Epithelial cell of esophagus (primary cell): ENCODE measurements at regions not wholly inside any gene's neighbourhood (a gene's known extent, or its start where the extent isn't known, plus 50 kb on each side); places are given as distances from the start of the nearest gene placed in this dataset.

Experiments
- DNase-seq: peaks from one replicate; pipeline ENCODE4 v3.0.0; 2010; ENCODE audit warnings: low read depth
- H3K4me3 ChIP-seq: 2 replicates; pipeline ENCODE4 v1.5.1; 2011; ENCODE audit warnings: mild to moderate bottlenecking, low read length, control low read depth
- TF ChIP-seq, protein P1 (sequence below): IDR thresholded peaks from 2 replicates; pipeline ENCODE4 v1.5.1; 2011; ENCODE audit warnings: low read depth, mild to moderate bottlenecking, low read length, control low read depth, inconsistent platforms; ENCODE audit not compliant: insufficient read depth; ENCODE audit errors: missing control alignments

DNA sequence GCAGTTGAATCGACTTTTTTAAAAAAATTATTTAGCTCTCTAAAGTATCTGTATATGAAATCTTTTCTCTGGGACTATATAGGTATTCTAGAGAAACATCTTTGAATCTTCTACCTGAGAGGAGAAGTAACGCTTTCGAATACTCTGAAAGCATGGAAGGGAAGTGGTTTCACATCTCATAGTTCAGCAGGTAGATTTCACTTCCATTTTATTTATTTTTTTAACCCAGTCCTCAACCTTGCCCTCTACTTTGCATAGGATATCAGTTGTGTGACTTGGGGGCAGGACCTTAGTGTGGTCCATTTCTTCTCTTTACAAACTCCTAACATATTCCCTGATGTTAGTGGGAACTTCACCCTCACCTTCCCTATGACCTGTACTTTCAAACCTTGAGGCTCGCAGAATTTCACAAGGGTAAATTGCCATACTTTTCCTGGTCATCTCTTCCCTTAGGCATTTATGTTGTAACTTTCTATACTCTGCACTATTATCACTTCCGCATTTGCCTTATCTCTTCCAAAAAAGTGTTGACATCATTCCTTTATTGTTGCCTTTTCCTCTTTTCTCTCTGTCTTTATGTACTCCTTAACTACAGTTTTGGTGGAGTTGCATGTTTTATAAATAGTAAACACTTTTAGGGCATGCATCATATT, 1208.5 kb upstream of the ADGRL4 start:
- H3K4me3 ChIP-seq = no peak overlapping the region
- no peak for DNase-seq
- TF ChIP-seq, protein P1, sequence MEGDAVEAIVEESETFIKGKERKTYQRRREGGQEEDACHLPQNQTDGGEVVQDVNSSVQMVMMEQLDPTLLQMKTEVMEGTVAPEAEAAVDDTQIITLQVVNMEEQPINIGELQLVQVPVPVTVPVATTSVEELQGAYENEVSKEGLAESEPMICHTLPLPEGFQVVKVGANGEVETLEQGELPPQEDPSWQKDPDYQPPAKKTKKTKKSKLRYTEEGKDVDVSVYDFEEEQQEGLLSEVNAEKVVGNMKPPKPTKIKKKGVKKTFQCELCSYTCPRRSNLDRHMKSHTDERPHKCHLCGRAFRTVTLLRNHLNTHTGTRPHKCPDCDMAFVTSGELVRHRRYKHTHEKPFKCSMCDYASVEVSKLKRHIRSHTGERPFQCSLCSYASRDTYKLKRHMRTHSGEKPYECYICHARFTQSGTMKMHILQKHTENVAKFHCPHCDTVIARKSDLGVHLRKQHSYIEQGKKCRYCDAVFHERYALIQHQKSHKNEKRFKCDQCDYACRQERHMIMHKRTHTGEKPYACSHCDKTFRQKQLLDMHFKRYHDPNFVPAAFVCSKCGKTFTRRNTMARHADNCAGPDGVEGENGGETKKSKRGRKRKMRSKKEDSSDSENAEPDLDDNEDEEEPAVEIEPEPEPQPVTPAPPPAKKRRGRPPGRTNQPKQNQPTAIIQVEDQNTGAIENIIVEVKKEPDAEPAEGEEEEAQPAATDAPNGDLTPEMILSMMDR = no peak

DNA sequence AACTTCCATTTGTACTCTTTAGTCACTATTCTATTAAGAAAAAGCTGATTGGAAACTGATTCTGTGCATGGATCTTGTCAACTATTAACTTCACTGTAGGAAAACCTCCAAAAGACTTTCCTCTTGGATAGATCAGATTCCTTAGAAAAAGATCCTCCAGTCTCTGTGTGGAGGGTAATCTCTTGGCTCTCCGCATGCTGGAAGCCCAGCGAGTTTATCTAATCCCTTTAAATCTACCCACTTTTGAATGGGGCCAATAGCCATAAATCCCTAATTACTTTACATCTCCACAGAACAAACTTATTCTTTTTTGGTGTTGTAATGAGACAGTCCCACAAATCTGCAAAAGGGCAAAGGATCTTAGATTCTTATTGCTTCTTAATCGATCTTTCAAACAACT, 1206.4 kb upstream of the ADGRL4 start:
- H3K4me3 ChIP-seq = no peak overlapping the region
- DNase-seq = no peak
- TF ChIP-seq, protein P1 = no peak

DNA sequence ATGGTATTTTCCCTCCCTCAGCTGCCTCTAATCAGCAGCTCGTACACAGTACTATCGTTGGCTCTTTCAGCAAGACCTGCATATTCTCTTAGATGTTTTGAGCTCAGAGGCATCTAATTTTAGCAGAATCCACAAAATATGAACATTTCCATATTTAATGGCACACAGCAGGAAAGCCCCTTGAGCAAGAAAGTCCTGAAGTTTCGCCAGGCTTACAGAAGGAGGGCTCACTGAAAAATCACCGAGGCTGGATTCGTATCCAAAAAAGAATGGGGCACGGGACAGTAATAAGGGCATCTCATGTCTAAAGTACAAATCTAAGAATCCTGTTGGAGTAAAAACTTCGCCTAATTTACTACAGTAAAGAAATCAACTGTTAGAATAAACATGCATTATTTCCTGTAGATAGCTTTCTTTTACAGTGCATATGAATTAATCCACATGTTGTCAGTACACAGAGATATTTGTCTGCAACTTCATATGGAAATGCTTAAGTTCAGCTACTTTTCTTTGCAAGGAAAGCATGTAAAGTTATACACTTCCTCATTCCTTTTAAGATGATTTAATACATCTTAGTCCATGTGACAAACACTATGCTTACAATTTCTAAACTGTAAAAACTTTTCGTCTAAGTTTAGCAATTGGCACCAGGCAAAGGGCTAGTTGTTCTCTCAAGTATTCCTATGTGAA, 1205.3 kb upstream of the ADGRL4 start:
- no peak for DNase-seq
- TF ChIP-seq, protein P1 = no peak
- no peak overlapping the region for H3K4me3 ChIP-seq

DNA sequence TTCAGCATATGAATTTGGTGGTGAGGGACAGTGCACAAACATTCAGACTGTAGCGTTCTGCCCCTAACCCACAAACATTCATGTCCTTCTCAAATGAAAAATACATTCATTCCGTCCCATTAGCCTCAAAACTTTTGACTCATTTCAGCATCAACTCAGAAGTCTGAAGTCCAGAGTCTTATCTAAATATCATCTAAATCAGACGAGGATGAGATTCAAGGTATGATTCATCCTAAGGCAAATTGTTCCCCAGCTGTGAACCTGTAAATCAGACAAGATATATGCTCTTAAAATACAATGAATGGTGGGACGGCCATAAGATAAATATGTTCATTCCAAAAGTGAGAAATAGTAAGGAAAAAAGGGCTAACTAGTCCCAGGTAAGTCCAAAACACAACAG, 1195.6 kb upstream of the ADGRL4 start:
- no peak for DNase-seq
- TF ChIP-seq, protein P1 = no peak
- H3K4me3 ChIP-seq = no peak overlapping the region

DNA sequence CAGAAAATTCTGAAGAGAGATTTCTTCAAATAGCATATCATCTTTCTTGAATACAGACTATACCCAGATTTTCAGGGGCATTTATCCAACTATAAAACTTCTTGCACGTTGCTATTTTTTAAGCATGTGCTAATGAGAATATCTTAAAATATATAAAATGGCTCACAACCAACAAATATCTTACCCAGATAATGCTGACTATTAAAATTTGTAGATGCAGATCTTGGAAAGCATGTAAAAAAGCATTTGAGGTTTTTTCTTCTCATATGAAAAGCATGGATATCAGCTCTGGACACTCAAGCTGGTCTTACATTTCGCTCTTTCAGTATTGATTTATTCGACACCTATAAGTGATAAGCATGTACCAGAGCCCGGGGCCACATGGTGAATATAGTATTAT, 1187.7 kb upstream of the ADGRL4 start:
- DNase-seq = no peak
- TF ChIP-seq, protein P1 = no peak
- no peak overlapping the region for H3K4me3 ChIP-seq

DNA sequence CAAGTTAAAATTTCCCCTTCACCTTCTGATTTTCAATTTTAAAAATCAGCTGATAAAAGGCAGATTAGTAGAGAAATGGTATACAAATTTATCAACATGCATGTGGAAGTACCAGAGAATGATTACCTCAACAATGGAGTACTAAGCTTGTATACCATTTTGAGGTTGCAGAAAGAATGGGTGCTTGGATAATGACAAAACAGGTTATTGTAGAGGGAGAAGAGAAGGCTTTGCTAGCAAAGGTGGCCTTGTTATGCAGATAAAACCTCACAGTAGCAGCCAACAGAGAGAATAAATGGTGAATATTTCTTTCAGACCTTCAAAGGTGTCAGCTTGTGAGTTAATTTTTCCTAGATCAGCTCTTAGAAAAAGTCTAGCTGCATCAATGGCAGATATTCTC, 1174.9 kb upstream of the ADGRL4 start:
- H3K4me3 ChIP-seq = no peak overlapping the region
- TF ChIP-seq, protein P1 = no peak
- DNase-seq = no peak

DNA sequence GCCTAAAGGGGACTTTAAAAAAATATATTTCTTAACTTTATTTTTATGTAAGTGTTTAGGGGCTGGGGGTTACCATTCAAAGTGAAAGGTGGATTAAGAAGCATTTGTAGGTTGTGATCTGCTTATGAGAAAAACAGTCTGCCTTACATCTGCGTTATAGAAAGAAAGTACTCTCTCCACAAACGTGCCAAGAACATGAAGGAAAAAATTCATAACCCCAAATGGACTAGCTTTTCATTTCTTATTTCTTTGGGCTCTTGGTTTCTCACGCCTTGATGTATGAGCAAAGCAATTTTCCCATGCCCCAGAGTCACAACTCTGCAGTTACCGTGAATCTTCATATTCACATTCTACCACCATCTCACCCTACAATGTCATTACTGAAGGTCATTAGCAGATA, 1165.1 kb upstream of the ADGRL4 start:
- TF ChIP-seq, protein P1 = no peak

More for the DNA sequence above, 1165.1 kb upstream of the ADGRL4 start:
- no peak for DNase-seq
- no peak overlapping the region for H3K4me3 ChIP-seq
